PC-9 (cell line): ENCODE measurements at regions not wholly inside any gene's neighbourhood (a gene's known extent, or its start where the extent isn't known, plus 50 kb on each side); places are given as distances from the start of the nearest gene placed in this dataset.

ENCODE experiments used
- EZH2 ChIP-seq: fragments of 200-600 bp; sonication (generic); IDR thresholded peaks from 2 replicates; pipeline ENCODE4 v1.8.0; 2017; ENCODE audit warnings: antibody characterized with exemption, low read depth
- TF ChIP-seq, protein P1 (sequence below): fragments of 200-600 bp; sonication (generic); conservative IDR thresholded peaks from 2 replicates; pipeline ENCODE4 v1.6.1; 2017; ENCODE audit warnings: mixed run types, antibody characterized with exemption, mild to moderate bottlenecking, moderate library complexity

GRCh38 chr6:3654436-3654835 is 97.1 kb downstream of the PXDC1 start:
- TF ChIP-seq, protein P1, sequence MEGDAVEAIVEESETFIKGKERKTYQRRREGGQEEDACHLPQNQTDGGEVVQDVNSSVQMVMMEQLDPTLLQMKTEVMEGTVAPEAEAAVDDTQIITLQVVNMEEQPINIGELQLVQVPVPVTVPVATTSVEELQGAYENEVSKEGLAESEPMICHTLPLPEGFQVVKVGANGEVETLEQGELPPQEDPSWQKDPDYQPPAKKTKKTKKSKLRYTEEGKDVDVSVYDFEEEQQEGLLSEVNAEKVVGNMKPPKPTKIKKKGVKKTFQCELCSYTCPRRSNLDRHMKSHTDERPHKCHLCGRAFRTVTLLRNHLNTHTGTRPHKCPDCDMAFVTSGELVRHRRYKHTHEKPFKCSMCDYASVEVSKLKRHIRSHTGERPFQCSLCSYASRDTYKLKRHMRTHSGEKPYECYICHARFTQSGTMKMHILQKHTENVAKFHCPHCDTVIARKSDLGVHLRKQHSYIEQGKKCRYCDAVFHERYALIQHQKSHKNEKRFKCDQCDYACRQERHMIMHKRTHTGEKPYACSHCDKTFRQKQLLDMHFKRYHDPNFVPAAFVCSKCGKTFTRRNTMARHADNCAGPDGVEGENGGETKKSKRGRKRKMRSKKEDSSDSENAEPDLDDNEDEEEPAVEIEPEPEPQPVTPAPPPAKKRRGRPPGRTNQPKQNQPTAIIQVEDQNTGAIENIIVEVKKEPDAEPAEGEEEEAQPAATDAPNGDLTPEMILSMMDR = no peak
- TF ChIP-seq EZH2 = no peak
